ENCODE measurements at regions not wholly inside any gene's neighbourhood (a gene's known extent, or its start where the extent isn't known, plus 50 kb on each side); places are given as distances from the start of the nearest gene placed in this dataset.
"Not testable (repeated sequence)": the region's sequence is repeated elsewhere in the genome, so short reads cannot be mapped to it uniquely, and the experiment has no call there.

DNA sequence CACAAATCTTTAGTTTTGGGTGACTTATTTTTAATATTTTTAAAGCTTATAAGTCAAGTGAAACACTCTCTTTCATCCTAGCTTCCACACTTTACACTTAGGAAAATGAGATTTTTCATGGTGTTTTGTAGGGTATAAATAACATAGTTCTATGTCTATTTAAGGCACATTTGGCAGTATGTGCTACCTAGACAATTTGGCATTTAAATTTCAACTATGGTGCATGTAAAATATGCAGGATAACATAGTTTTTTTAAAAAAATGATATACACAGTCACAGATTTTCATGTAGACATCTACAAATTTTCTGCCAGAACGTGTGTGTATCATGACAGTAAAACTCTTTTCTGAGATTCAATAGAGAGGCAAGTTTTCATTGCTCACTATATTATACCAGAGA, 115.1 kb upstream of the MAP3K7 start:
- no peaks in the 10 kb centered on the region for H3K9me3 ChIP-seq (ENCODE audit: control insufficient read depth, low read length, poor library complexity, severe bottlenecking)
- ATAC-seq, result no peak
- Mint-ChIP-seq H3K36me3 (ENCODE audit: low read depth) (no peaks in the 10 kb centered on the region), H3K27ac (no peak overlapping the region), H3K4me1 (peaks cover 3% of the 10 kb centered on the region), H3K4me3 (no peak overlapping the region), H3K27me3 (peaks cover 29% of the 10 kb centered on the region)
- no peak for DNase-seq

- no peaks in the 10 kb centered on the region for H3K9me3 ChIP-seq (ENCODE audit: control insufficient read depth, low read length, poor library complexity, severe bottlenecking)
- no peaks in the 10 kb centered on the region for H3K36me3 Mint-ChIP-seq (ENCODE audit: low read depth)
- peaks cover 3% of the 10 kb centered on the region for H3K4me1 Mint-ChIP-seq
- ATAC-seq (no peak), DNase-seq (no peak)
- H3K27ac Mint-ChIP-seq, result peak overlapping the region; percentile 11
- peaks cover 26% of the 10 kb centered on the region for H3K27me3 Mint-ChIP-seq
- no peak overlapping the region for H3K4me3 Mint-ChIP-seq
Observed at GRCh38 chr6:90701146-90701781, 114.4 kb upstream of the MAP3K7 start.

- no peak for DNase-seq
- Mint-ChIP-seq H3K4me1 (no peaks in the 10 kb centered on the region), H3K27me3 (peaks cover 6% of the 10 kb centered on the region), H3K4me3 (no peak overlapping the region), H3K27ac (no peak overlapping the region), H3K36me3 (ENCODE audit: low read depth) (no peaks in the 10 kb centered on the region)
- no peaks in the 10 kb centered on the region for H3K9me3 ChIP-seq (ENCODE audit: control insufficient read depth, low read length, poor library complexity, severe bottlenecking)
- no peak for ATAC-seq
Observed at GRCh38 chr6:90695316-90695715, 108.4 kb upstream of the MAP3K7 start.

DNA sequence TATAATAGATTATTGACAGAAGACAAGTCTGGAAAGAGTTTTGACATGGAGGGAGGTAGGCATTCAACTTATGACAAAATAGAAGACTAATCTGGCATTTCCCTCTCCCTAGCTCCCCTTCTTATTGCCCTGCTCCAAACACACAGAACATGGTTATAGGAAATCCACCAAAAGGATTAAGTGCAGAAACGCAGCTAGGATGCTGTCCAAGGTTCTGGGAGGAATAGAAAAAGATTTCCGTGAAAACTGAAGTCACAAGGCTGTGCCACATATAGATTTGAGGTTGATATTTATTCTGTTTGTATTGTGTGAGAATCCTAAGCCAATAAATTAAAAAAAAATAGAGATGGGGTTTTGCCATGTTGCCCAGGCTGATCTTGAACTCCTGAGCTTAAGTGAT, 107.9 kb upstream of the MAP3K7 start:
- peaks cover 6% of the 10 kb centered on the region for H3K27me3 Mint-ChIP-seq
- H3K4me1 Mint-ChIP-seq, result no peaks in the 10 kb centered on the region
- no peak overlapping the region for H3K27ac Mint-ChIP-seq
- DNase-seq, result no peak
- no peaks in the 10 kb centered on the region for H3K9me3 ChIP-seq (ENCODE audit: control insufficient read depth, low read length, poor library complexity, severe bottlenecking)
- no peak for ATAC-seq
- no peaks in the 10 kb centered on the region for H3K36me3 Mint-ChIP-seq (ENCODE audit: low read depth)
- no peak overlapping the region for H3K4me3 Mint-ChIP-seq

DNA sequence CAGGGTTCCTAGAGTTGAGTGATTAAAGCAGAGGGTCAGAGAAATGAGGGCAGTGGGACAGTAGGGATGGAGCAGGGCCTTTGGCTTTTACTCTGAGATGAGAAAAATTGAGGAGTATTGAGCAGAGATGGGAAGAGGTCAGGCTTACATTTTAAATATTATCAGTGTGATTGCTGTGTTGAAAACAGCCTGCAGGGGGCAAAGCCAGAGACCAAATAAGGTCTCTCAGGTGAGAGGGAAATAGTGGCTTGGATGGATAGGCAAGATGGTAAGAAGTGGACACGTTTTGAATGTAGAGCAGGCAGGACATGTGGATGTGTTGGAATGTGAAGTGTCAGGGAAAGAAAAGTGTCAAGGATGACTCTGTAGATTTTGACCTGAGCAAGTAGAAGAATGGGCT, 105.0 kb upstream of the MAP3K7 start:
- H3K4me3 Mint-ChIP-seq, result no peak overlapping the region
- ATAC-seq, result no peak
- no peak for DNase-seq
- no peaks in the 10 kb centered on the region for H3K4me1 Mint-ChIP-seq
- H3K27ac Mint-ChIP-seq, result no peak overlapping the region
- H3K9me3 ChIP-seq (ENCODE audit: control insufficient read depth, low read length, poor library complexity, severe bottlenecking), result no peaks in the 10 kb centered on the region
- peaks cover 5% of the 10 kb centered on the region for H3K27me3 Mint-ChIP-seq
- H3K36me3 Mint-ChIP-seq (ENCODE audit: low read depth), result no peaks in the 10 kb centered on the region

GRCh38 chr6:90689172-90689571, 102.3 kb upstream of the MAP3K7 start:
- H3K4me3 Mint-ChIP-seq, result no peak overlapping the region
- peaks cover 18% of the 10 kb centered on the region for H3K27me3 Mint-ChIP-seq
- no peak overlapping the region for H3K27ac Mint-ChIP-seq
- H3K4me1 Mint-ChIP-seq, result no peaks in the 10 kb centered on the region
- ATAC-seq (no peak), DNase-seq (no peak)
- no peaks in the 10 kb centered on the region for H3K9me3 ChIP-seq (ENCODE audit: control insufficient read depth, low read length, poor library complexity, severe bottlenecking)
- H3K36me3 Mint-ChIP-seq (ENCODE audit: low read depth), result no peaks in the 10 kb centered on the region

- H3K27ac Mint-ChIP-seq, result no peak overlapping the region
- no peak for DNase-seq
- no peaks in the 10 kb centered on the region for H3K4me1 Mint-ChIP-seq
- H3K4me3 Mint-ChIP-seq, result no peak overlapping the region
- ATAC-seq, result no peak
- no peaks in the 10 kb centered on the region for H3K9me3 ChIP-seq (ENCODE audit: control insufficient read depth, low read length, poor library complexity, severe bottlenecking)
- H3K36me3 Mint-ChIP-seq (ENCODE audit: low read depth), result no peaks in the 10 kb centered on the region
- H3K27me3 Mint-ChIP-seq, result peaks cover 18% of the 10 kb centered on the region
Observed at GRCh38 chr6:90687775-90688380, 101.0 kb upstream of the MAP3K7 start.

- no peak for DNase-seq
- no peaks in the 10 kb centered on the region for H3K9me3 ChIP-seq (ENCODE audit: control insufficient read depth, low read length, poor library complexity, severe bottlenecking)
- Mint-ChIP-seq H3K4me3 (no peak overlapping the region), H3K27me3 (peaks cover 26% of the 10 kb centered on the region), H3K36me3 (ENCODE audit: low read depth) (no peaks in the 10 kb centered on the region), H3K27ac (no peak overlapping the region), H3K4me1 (no peaks in the 10 kb centered on the region)
- ATAC-seq, result no peak
Observed at GRCh38 chr6:90681863-90682262, 95.0 kb upstream of the MAP3K7 start.

DNA sequence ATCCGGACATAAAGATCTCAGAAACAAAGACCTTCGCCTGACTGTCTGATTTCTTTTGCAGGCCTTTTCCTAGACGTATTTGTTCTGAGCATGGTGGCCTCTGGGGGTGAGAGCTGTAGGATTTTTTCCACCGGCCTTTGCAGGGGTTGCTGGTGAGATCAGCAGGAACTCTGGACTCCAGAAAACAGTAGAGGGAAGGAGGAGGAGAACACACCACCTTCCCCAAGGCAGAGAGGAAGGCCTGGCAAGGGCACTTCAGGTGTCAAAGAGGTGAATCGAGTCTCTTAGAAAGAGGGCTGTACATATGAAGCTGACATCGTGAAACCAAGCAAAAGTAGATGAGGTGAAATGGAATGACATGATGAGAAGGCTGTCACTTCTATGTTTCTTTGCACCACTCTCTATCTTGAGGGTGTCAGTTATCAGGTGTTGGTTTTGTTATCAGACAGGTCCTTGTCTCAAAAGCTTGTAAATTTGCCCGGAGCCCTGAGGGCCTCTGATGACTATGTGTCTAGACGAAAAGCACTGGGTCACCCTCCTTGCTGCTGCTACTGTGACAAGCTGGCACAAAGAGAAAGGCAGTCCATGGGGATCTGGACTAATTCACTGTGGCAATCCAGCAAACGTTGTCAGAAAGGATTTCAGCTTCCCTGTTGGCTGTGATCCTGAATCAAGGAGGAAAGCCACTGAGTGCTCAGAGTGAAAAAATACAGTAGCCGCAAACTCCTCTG, 91.3 kb upstream of the MAP3K7 start:
- H3K4me1 Mint-ChIP-seq, result no peaks in the 10 kb centered on the region
- H3K27me3 Mint-ChIP-seq, result peaks cover 47% of the 10 kb centered on the region
- no peaks in the 10 kb centered on the region for H3K9me3 ChIP-seq (ENCODE audit: control insufficient read depth, low read length, poor library complexity, severe bottlenecking)
- ATAC-seq (no peak), DNase-seq (no peak)
- no peak overlapping the region for H3K4me3 Mint-ChIP-seq
- no peak overlapping the region for H3K27ac Mint-ChIP-seq
- H3K36me3 Mint-ChIP-seq (ENCODE audit: low read depth), result no peaks in the 10 kb centered on the region

DNA sequence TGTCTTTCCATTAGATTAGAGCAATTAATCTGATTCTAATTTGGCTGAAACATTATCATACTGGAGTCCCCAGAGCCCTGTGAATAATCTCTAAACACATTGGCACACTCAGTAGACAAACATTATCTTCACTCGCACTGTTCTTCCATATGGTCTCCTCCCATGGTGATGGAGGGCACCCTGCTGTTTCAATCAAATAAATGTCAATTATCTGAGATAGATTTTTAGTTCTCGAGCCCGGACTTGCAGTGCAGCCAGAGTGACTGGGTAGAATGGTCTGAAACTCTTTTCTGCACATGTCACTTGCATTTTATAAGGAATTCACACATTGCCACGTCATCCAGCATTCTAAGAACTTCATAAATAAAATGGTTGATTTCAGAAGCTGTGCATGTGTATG, 90.6 kb upstream of the MAP3K7 start:
- H3K27me3 Mint-ChIP-seq, result peaks cover 48% of the 10 kb centered on the region
- H3K27ac Mint-ChIP-seq, result no peak overlapping the region

GRCh38 chr6:90676516-90677300, 89.8 kb upstream of the MAP3K7 start:
- H3K9me3 ChIP-seq (ENCODE audit: control insufficient read depth, low read length, poor library complexity, severe bottlenecking), result no peaks in the 10 kb centered on the region
- ATAC-seq, result no peak
- Mint-ChIP-seq H3K27ac (no peak overlapping the region), H3K4me1 (no peaks in the 10 kb centered on the region), H3K4me3 (no peak overlapping the region), H3K36me3 (ENCODE audit: low read depth) (no peaks in the 10 kb centered on the region), H3K27me3 (peaks cover 48% of the 10 kb centered on the region)
- DNase-seq, result no peak

More for the DNA sequence above, 90.6 kb upstream of the MAP3K7 start:
- Mint-ChIP-seq H3K36me3 (ENCODE audit: low read depth) (no peaks in the 10 kb centered on the region), H3K4me3 (no peak overlapping the region), H3K4me1 (no peaks in the 10 kb centered on the region)
- ATAC-seq (no peak), DNase-seq (no peak)
- no peaks in the 10 kb centered on the region for H3K9me3 ChIP-seq (ENCODE audit: control insufficient read depth, low read length, poor library complexity, severe bottlenecking)

GRCh38 chr6:90675107-90675506, 88.2 kb upstream of the MAP3K7 start:
- not testable (repeated sequence) for H3K36me3 Mint-ChIP-seq (ENCODE audit: low read depth); H3K9me3 ChIP-seq (ENCODE audit: control insufficient read depth, low read length, poor library complexity, severe bottlenecking); DNase-seq; H3K27ac Mint-ChIP-seq; H3K4me1 Mint-ChIP-seq; ATAC-seq; H3K4me3 Mint-ChIP-seq
- peaks cover 43% of the 10 kb centered on the region for H3K27me3 Mint-ChIP-seq

DNA sequence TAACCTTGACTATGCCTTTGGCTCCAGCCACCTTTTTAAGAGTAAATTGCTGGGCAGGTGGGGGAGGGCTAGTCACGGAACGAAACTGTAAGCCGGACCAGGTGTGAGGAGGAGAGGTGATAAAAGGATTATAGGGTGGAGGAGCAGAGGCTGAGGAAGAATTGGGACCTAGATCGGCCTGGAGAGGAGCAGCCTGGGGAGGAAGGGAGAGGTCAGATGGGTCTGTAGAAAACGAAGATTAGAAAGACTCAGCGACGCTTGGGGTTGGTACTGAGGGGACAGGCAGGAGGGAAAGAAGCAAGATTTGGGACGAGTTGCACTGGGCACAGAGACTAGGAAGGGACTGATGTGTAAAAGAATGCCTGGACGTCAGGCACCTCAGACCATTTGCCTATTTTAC, 87.2 kb upstream of the MAP3K7 start:
- not testable (repeated sequence) for H3K27ac Mint-ChIP-seq; ATAC-seq; DNase-seq; H3K36me3 Mint-ChIP-seq (ENCODE audit: low read depth); H3K4me3 Mint-ChIP-seq; H3K9me3 ChIP-seq (ENCODE audit: control insufficient read depth, low read length, poor library complexity, severe bottlenecking); H3K4me1 Mint-ChIP-seq
- peaks cover 42% of the 10 kb centered on the region for H3K27me3 Mint-ChIP-seq
